ENCODE measurements at regions not wholly inside any gene's neighbourhood (a gene's known extent, or its start where the extent isn't known, plus 50 kb on each side); places are given as distances from the start of the nearest gene placed in this dataset.

DNA sequence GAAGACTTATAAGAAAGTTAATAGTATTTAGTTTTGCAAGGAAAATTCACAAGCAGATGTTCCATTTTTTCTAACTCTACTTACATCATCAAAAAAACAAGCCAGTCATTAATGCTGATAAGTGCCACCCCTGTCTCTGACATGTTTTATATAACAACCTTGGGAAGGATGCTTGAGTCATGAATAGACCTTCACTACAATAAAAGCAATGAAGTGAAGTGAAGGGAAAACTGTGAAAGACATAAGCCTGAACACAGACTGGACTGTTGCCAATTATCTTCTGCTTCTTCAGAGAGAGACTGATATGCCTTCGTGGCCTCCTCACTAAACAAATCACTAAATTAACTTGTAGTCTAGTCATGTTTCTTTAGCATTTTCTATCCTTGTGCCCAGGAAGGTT, 353.2 kb downstream of the PDHA2 start:
- DNase-seq = no peak

DNA sequence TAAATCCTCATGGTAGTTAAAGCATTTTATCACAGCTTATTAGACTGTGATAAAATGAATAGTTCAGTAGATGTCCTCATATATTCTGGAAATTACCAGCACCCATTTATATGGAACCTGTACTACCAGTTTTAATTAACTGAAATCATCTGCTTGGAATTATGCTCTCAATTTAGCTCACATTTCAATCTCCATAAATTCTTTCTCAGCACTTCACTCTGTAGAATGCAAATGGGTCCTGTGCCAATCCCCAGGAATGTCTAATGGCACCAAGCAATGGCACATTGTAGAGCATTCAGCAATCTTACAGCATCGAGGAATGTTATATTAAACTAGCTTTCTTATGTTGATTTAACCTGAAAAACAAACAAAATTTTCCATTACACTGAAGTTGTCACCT, 355.1 kb downstream of the PDHA2 start:
- DNase-seq = no peak

DNA sequence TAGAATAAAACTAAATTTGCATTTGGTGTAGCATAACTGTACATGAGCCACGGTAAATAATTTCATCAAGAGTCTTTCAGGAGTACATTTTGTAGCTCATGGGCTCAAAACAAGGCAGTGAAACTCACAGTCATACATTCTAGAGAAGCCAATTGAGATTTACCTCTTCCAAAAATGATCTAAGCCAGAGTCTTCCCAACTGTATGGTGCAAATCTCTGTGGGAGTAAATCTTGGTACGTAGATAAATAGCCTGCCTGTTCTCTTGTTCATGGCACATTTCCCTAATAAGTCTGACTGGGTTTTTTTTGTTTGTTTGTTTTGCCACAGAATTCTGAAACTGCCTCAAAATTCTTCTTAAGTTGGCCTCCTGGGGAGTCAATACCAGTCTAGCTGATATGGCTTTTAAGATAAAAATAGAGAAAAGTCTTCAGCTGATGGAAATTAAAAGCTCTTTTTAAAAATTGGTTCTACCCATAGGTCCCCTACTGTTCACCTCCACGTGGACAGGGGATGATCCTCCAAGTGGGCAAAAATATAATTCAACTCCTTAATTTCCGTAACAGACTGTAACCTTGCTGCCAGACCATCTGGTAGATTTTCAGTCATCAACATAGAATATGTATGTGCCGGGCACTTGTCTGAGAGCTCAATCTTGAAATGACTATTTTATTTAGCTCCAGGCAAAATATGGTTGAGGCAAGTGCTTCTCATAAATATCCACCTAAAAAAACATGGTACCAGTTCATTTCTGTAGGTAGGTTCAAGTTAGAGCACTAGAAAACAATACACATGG, 365.4 kb downstream of the PDHA2 start:
- no peak for DNase-seq

DNA sequence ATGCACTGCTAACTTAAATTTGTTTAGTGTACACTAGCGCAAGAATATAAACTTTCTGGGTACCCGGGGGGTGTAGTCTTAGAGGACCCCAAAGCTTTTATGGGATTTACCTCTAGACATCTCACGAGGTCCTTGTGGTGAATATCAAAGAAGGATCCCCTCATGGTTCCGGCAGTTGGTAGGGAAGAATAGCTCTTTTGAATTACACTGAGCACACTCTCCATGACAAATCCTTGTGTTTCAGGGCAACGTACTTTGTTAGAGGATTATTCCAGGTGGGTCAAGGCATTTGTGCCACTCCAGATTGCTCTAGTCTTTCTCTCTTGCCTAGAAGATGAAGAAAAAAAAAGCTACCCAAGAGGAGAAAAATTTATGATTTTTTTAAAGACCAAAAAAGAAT, 387.6 kb downstream of the PDHA2 start:
- DNase-seq = no peak

DNA sequence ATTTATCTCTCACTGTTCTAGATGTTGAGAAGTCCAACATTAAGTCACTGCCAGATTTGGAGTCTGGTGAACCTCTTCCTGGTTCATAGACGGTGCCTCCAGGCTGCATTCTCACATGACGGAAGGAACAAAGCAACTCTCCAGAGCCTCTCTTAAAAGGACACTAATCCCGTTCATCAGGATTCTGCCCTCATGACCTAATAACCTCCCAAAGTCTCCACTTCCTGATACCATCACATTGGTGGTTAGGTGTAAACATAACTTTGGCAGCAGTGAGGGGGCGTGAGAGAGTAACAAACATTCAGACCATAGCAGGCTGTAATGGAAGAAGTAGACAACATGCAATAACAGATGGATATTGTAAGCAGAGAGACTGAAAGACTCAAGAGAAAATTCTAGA, 388.6 kb downstream of the PDHA2 start:
- no peak for DNase-seq

DNA sequence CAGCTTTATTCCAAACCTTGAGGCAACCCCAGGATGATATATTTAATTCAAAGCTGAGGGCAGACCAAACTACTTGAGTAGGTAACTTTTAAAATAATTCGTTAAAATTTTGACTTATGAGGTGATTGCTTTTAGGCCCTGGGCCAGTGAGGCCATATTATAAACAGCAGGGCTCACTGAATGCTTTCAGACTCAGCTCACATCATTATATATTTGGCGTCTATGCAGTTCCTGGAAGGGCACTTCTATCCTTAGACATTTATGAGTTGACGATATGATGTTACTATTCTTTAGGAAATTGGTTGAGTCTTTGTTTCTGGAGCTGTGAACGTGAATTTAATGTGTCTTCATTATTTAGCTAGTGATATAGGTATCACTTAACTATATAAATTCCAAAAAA, 400.1 kb downstream of the PDHA2 start:
- no peak for DNase-seq

DNA sequence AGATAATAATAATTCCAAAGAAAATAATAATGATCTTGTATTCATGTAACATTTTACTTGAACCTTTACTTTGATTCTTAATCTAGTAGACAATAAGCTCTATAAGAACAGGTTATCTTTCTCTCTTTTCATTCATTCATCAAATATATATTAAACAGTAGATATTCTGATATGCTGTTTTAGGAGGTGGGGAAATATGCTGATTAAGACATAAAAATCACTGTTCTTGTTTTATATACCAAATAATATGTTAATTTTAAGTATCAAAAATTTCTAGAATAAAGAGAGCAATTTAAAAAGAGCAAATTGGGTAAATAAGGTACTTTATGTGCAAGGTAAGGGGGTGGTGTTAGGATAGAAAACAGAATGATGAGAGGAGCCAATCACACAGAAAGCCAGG, 401.9 kb downstream of the PDHA2 start:
- no peak for DNase-seq

DNA sequence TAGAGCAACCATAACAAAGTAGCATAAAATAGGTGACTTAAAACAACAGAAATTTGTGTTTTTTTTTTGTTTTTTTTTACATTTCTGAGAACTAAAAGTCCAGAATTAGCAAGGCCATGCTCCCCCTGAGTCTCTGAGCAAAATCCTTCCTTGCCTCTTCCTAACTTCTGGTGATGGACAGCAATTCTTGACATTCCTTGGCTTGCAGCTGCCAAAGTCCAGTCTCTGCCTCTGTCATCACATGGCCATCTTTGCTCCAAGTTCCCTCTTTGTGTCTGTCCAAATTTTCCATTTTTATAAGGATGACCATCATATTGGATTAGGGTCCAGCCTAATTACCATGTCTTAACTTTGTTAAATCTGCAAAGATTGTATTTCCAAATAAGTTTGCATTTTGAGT, 407.2 kb downstream of the PDHA2 start:
- no peak for DNase-seq

DNA sequence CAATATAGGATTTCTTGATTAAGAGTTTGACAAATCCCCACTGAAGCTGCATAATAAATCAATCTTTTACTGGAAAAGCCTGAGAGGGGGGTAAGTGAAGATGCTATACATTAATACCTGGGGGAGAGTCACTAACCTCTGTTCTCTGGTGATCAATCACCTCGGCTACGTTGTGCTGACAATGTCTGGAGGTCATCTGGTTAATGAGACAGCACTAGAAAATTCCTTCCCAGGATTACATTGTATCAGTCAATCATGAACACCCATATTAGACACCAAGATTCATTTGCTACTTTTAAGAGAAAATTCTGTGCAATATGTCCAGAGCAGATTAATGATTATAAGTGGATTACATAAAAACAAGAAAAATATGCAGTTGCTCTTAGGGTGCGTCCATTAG, 408.3 kb downstream of the PDHA2 start:
- no peak for DNase-seq

DNA sequence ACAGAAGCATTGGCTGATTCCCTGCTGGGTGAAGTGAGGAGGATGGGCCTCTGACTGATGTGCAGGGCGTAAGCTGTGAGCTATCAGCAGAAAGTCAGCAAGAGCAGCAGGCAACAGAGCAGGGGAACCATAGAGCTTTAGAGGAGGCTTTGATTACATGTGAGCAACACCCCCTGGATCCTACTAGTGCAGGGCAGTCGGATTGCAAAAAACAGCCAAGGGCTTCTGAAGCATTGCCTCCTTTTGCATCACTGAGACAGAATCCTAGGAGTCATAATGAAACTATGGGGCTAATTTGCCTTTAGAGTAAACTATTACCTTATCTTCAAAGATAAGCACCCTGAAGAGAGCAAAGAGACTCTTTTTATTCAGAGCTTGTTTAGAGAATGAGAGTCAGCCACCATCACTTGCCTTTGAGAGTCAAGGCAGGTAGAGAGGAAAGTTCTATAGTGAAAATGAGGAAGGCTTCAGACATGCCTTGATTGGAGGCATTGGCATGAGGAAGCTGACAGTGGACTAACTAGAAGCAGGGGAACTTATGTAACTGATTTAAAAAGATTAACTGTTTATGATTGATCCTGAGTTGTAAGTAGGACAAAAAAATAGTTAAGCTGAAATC, 420.3 kb downstream of the PDHA2 start:
- DNase-seq = no peak

DNA sequence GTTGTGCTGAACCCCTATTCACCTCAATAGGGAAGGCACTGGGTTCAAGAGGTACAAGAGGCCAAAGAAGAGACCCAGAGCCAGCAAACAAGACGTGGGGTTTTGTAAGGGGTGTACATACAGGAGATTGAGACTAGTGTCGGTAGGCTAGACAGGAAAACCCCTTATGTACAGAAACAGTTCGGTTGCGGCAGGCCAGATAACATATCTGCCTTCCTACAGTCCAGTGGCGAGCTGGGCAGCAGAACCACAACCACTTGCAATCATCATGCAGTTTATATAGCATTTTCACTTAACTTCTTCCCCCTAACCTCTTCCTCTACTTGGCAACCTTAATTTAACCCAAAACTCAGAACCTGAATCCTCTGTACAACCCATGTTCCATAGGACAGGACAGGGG, 422.2 kb downstream of the PDHA2 start:
- DNase-seq = no peak

DNA sequence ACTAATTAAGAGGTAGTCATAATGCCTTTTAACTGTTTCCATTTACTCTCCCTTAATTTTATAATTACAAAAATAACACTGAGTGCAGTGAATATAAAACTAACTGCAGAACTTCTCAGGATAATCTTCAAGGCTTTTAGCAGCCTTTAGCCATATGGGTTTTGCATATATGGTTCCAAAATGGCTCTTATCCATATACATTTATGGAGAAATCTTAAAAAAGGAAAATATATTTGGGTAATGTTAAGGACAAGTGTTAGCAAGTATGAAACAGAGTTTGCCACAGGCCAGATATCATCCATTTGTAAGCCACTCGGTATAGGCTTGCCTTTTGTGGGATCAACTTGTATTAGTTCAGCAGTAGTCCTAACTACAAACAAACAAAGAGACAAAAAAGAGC, 423.4 kb downstream of the PDHA2 start:
- DNase-seq = no peak

DNA sequence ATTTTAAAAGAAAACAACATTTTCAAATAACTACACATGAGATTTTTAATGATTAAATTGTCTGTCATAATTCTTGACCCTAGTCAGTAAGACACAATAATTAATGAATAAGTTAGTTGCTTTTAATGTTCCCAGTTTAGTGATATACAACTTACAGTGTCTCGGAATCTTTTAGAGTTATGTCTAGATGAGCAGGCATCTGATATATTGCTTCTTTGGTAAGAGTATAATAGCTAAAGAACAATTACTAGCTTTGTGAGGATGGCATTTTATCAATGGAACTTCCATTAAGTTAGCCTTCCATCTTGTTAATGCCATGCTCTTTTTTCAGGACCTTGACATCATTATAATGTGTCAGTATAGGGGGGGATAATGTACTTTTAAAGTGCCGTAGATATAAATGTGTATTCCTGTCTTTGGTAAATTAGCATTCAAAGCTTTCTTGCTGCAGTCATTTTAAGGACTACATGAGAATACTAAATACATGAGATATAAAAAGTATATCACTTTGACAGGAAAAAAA, 425.1 kb downstream of the PDHA2 start:
- DNase-seq = no peak

DNA sequence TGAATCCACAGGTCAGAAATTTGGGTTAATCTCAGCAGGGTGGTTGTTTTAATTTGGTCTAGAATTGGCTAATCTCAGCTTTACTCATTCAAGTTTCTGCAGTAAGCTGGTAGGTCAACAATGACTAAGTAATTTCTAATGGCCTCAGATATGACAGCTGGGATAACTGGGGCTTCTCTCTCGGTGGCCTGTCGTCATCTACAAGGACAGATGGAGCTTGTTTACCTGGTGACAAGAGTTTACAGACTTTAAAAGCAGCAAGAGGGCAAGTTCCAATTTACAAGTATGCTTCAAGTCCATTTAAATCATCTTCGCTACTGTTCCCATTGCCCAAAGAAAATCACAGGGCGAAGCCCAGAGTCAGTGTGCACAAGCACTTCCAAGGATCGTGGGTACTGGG, 453.9 kb downstream of the PDHA2 start:
- DNase-seq = no peak

DNA sequence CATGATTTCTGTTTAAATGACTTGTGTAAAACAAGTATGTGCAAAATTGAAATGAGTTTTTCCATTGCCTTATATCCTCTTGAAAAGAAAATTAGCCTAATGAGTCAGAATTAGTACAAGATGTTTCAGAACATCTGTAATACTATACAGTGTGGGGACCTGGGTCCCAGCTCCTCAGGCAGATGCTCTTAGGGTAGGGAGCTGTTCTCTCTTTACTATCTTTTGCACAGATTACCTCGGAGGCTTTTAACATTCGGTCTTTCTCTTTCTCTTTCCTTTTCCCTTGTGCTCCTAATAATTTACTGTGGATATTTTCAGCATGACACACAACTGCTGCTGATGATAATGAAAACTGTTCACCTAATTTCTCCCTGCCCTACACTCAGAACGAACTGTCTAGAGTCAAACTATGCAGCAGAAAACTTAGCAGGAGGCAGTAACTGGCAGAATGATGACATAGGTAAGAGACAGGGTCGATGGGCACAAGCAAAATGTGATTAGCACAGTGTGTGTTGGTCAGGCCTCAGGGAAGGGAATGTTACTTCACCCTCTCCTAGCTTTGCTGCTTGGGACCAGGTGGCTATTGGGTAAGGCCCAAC, 455.3 kb downstream of the PDHA2 start:
- no peak for DNase-seq

DNA sequence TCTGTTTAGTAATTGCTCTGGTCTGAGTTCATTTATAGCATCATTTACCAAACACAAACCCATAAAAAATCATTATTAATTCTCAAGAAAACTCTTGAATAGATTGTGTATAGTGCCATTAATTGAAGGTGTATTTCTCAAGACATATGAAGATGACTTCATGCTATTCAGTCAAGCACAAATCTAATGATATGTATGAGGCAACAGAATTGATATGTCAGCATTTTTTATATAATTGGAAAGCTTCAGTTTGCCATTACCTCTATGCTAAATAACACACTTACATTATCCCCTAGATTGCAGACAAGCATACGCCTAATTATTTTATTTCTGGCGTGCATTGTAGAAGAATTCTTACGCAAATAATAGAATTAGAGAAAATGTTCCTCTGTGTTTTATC, 461.8 kb downstream of the PDHA2 start:
- no peak for DNase-seq

DNA sequence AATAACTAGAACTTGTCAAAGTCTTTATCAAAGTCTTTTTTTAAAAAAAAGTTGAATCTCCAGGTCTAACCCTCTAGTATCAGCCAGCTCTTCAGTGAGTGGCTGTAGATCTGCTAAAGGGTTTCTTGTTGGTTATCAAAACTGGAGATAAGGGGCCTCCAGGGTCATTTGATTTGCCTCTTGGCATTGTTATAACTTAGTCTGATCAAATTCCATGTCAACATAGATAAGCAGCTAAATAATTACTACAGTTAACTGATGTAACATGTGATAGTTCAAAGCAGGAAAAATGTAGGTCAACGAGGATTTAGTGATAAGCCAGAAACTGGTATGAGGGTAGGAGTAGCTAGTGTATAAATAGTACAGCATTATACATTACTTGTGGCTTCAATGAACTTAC, 465.1 kb downstream of the PDHA2 start:
- no peak for DNase-seq

DNA sequence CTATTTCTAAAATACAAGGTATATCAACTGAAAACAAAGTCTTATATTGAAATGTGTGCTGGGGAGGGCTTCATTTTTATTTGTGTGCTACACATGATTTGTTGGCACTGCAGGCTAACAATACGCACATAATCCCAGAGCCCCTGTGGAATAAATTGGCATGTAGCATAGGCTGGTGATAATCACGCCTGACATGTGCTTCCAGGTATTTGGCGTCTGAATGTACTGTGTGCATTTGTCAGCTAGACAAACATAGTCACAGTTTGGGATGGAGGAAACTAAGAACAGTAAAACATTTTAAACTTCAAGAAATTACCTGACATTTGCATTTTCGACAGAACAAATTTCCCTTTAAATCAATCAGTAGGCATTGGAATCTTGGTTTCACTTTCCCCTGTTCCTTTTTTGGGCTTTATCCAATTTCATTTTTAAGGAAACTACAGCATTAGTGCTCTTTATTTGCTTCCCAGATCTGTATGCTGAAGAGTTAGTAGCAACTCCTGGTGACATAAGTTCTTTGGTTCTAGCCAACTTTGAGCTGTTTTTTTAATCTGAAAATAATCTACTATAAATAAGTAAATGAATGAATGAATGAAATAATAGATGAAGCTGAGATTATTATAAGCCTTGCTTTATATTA, 472.3 kb downstream of the PDHA2 start:
- DNase-seq = no peak

DNA sequence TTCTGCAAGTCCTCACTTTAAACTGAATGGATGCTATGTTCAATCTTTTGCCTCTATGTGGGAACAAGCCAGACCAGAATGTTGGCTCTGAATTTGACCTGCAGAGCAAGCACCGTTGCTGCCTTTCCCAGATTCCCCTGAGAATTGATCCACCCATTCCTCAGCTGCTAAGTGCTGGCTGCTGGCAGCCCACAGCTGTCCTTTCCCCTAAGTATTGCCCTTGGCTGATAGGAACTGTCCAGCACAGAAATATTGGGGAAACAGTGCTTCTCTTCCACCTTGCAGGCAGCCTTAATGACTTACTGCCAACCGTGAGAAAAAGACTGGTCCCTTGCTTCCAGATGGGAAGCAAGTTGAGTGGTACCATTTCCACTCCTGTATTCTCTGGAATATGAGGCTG, 475.9 kb downstream of the PDHA2 start:
- no peak for DNase-seq

DNA sequence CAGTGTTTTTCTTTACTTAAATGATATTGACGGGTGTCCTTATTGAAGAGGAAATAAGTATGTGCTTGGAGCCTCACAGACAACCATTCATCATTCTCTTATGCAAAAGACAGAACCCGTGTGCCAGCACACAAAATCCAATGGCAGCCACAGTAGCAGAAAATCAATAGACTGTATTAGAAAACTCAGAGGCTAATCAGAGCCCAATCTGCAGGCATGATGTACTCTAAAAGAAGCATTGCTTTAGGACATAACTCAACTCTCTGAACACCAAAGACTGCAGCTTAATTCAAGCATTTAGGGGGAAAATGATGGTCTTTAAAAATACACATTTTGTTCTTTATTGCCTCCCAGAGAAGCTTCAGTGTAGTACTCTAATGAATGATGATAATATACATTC, 476.9 kb downstream of the PDHA2 start:
- DNase-seq = no peak

DNA sequence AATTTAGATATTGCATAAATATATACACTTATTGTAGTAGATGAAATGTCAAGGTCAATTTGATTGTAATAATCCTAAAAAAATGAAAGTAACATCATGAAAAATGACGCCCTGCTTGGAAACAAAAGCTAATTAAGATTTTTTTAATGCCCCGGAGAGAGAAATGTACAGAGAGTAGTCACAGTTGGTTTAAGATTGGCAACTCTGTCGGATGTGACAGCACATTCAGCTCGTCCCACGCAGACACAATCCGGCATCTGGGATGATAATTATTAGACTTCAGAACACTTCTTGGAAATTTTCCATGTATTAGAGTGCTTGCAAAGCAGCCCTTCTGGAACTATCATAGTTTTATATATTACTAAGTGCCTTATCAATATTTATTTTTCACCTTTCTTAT, 478.0 kb downstream of the PDHA2 start:
- DNase-seq = no peak

DNA sequence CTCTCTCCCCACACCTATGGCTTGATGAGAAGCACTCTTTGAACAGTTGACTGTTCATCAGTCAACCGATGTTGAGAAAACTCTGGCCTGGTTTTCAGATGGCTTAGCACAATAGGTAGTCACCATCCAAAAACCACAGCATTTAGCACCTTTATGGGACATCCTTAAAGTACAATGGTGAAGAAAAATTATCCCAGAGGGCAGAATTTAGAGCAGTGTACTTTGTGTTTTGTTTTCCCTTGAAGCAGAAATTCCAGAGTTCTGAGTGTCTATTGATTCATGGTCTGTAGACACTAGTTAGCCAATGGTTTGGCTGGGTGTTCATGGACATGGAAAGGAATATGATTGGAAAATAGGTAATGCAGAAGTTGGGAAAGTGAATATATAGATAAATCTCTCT, 487.0 kb downstream of the PDHA2 start:
- no peak for DNase-seq

DNA sequence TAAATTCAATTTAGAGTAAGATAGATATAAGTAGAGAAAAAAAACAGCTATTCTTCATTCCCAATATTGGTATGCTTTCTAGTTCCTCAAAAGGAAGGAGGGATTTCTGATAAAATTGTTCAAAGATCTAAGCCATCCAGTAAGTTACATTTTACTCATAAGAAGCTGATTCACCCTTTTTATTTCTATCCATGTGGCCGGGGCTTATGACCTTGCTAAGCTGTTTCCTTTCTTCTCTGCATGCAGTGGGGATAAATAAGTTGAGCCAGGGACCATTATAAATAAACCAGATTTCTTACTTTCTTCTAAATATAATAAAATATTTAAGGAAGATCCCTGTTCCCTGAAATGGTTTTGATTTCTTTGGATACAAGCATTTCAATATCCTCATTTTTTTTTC, 502.3 kb downstream of the PDHA2 start:
- DNase-seq = no peak

Data from activated T-cell treated with anti-CD3 and anti-CD28 coated beads, Interleukin-2, amount 50 U/mL, for 48 hours (primary cell).